Panc1 (cell line): ENCODE measurements at regions not wholly inside any gene's neighbourhood (a gene's known extent, or its start where the extent isn't known, plus 50 kb on each side); places are given as distances from the start of the nearest gene placed in this dataset.

ENCODE experiments used
- ATAC-seq: fragments of 200-7000 bp; cut with Tn5 transposase; 2 replicates; pipeline ENCODE4 v1.9.1; 2020; ENCODE audit warnings: mild to moderate bottlenecking, moderate library complexity
- BruUV-seq: library from RNA; stranded (reverse); fragments of 400-500 nt; replicated peaks from 2 replicates; lab custom pipeline; 2021; lab: Mats Ljungman, UMichigan
- CTCF ChIA-PET: fragments of 300-600 bp; sonication (Branson Sonifier 250); formaldehyde crosslinking; loops from one replicate; lab custom pipeline; 2022; ENCODE audit warnings: antibody characterized with exemption; lab: Charles Lee
- POLR2A ChIA-PET: fragments of 300-600 bp; sonication (Branson Sonifier 250); formaldehyde crosslinking; loops from one replicate; lab custom pipeline; 2022; ENCODE audit warnings: antibody characterized with exemption; lab: Charles Lee
- DNase-seq: peaks from one replicate; pipeline ENCODE4 v3.0.0-alpha.2; 2010; ENCODE audit warnings: low read depth, low spot score
- H3K27ac ChIP-seq: 2 replicates; pipeline ENCODE4 v1.5.1; 2011; ENCODE audit warnings: mild to moderate bottlenecking, low read length, inconsistent platforms
- H3K27me3 ChIP-seq: fragments of 200-500 bp; sonication (Bioruptor generic); 2 replicates; pipeline ENCODE4 v1.6.0; 2014; ENCODE audit warnings: low read length, inconsistent platforms; ENCODE audit not compliant: control insufficient read depth, insufficient read depth
- H3K36me3 ChIP-seq: fragments of 200-500 bp; sonication (Bioruptor generic); 2 replicates; pipeline ENCODE4 v1.5.1; 2014; ENCODE audit warnings: inconsistent platforms, mild to moderate bottlenecking, low read length, moderate library complexity; ENCODE audit not compliant: control insufficient read depth, insufficient read depth
- H3K4me1 ChIP-seq: 2 replicates; pipeline ENCODE4 v1.5.1; 2011; ENCODE audit warnings: inconsistent platforms, mild to moderate bottlenecking, low read length, moderate library complexity; ENCODE audit not compliant: control insufficient read depth, insufficient read depth
- H3K4me3 ChIP-seq, 2 experiments: 2 replicates each; pipeline ENCODE4 v1.5.1; 2011 to 2012; ENCODE audit warnings: low read depth in 2 of 2, low read length in 2 of 2, mild to moderate bottlenecking in 2 of 2, inconsistent platforms in 1 of 2, moderate library complexity in 1 of 2
- H3K9me3 ChIP-seq: fragments of 200-500 bp; sonication (Bioruptor generic); 2 replicates; pipeline ENCODE4 v1.5.1; 2014; ENCODE audit warnings: low read depth, mild to moderate bottlenecking, inconsistent platforms, low read length, moderate library complexity; ENCODE audit not compliant: control insufficient read depth, insufficient read depth
- CTCF ChIP-seq: fragments of 450-650 bp; IDR thresholded peaks from 2 replicates; pipeline ENCODE4 v1.5.1; 2017; ENCODE audit warnings: mild to moderate bottlenecking
- POLR2AphosphoS5 ChIP-seq: IDR thresholded peaks from 2 replicates; pipeline ENCODE4 v1.6.1; 2012; ENCODE audit warnings: mild to moderate bottlenecking, low read depth, low read length, moderate library complexity
- REST ChIP-seq, 2 experiments: IDR thresholded peaks; 2 replicates each; pipeline ENCODE4 v1.6.1; 2011 to 2012; ENCODE audit warnings: low read depth in 2 of 2, control low read depth in 1 of 2, low read length in 1 of 2, mild to moderate bottlenecking in 1 of 2, moderate library complexity in 1 of 2; ENCODE audit not compliant: insufficient read depth in 1 of 2
- SIN3A ChIP-seq: IDR thresholded peaks from 2 replicates; pipeline ENCODE4 v1.6.1; 2012; ENCODE audit warnings: low read depth, mild to moderate bottlenecking, low read length, moderate library complexity, borderline replicate concordance; ENCODE audit not compliant: insufficient read depth
- TCF7L2 ChIP-seq: IDR thresholded peaks from 2 replicates; pipeline ENCODE4 v1.6.1; 2011; ENCODE audit warnings: mild to moderate bottlenecking, low read depth, low read length, inconsistent platforms
- in situ Hi-C: cut with HindIII; loops from 2 replicates; pipeline ENCODE4 v1.10.0; 2016; ENCODE audit warnings: low sequenced_read_pairs, low pct_unique_long_range_greater_than_20kb
- intact Hi-C: fragments of 100-400 bp; cut with micrococcal nuclease; formaldehyde crosslinking; loops from one replicate; pipeline ENCODE4 v1.10.0; 2022; ENCODE audit not compliant: unreplicated experiment

- in situ Hi-C loops (no loop called here), intact Hi-C loops (no loop called here)
- Histone ChIP-seq H3K36me3 (no peaks in the 10 kb centered on the region), H3K4me1 (no peaks in the 10 kb centered on the region), H3K4me3 (no peak overlapping the region), H3K27me3 (no peaks in the 10 kb centered on the region), H3K27ac (no peak overlapping the region), H3K9me3 (no peaks in the 10 kb centered on the region)
- BruUV-seq = no TSS peak
- ATAC-seq = no peak
- no peak for DNase-seq
- TF ChIP-seq REST (IDR thresholded peaks at IDR 0.05; ENCODE audit: insufficient read depth in 1 of 2, low read depth in 2 of 2, low read length in 1 of 2) = no peak
- no peak for TF ChIP-seq POLR2AphosphoS5
- TF ChIP-seq CTCF = no peak
- no peak for TF ChIP-seq SIN3A
- no peak for TF ChIP-seq TCF7L2
- ChIA-PET POLR2A (no interaction called here), CTCF (no interaction called here)
These were observed 92.6 kb upstream of the ATP2B1 start for GRCh38 chr12:89801284-89801683.

- H3K4me3 ChIP-seq = no peak overlapping the region
- ChIA-PET CTCF (no interaction called here), POLR2A (no interaction called here)
- TF ChIP-seq POLR2AphosphoS5 (no peak), TCF7L2 (no peak)
- no peak for DNase-seq
- ATAC-seq = no peak
- intact Hi-C loops (no loop called here), in situ Hi-C loops (no loop called here)
- no peak overlapping the region for H3K27ac ChIP-seq
- no TSS peak for BruUV-seq
- H3K9me3 ChIP-seq = no peaks in the 10 kb centered on the region
- no peaks in the 10 kb centered on the region for H3K36me3 ChIP-seq
- H3K27me3 ChIP-seq = no peaks in the 10 kb centered on the region
- H3K4me1 ChIP-seq = no peaks in the 10 kb centered on the region
These were observed 91.8 kb upstream of the ATP2B1 start for GRCh38 chr12:89800435-89800834.

GRCh38 chr12:89799316-89799715 is 90.7 kb upstream of the ATP2B1 start:
- ChIA-PET CTCF (no interaction called here), POLR2A (no interaction called here)
- no peak overlapping the region for H3K27ac ChIP-seq
- no peaks in the 10 kb centered on the region for H3K9me3 ChIP-seq
- H3K4me1 ChIP-seq = no peaks in the 10 kb centered on the region
- no peaks in the 10 kb centered on the region for H3K27me3 ChIP-seq
- BruUV-seq = no TSS peak
- intact Hi-C loops (no loop called here), in situ Hi-C loops (no loop called here)
- H3K4me3 ChIP-seq = no peak overlapping the region
- ATAC-seq = no peak
- no peak for TF ChIP-seq REST (IDR thresholded peaks at IDR 0.05; ENCODE audit: insufficient read depth in 1 of 2, low read depth in 2 of 2, low read length in 1 of 2)
- no peaks in the 10 kb centered on the region for H3K36me3 ChIP-seq
- no peak for DNase-seq
